Mucosa of stomach (tissue), 1 donor: ENCODE measurements at regions not wholly inside any gene's neighbourhood (a gene's known extent, or its start where the extent isn't known, plus 50 kb on each side); places are given as distances from the start of the nearest gene placed in this dataset.

Source experiments
- H3K27me3 ChIP-seq: one replicate; pipeline ENCODE4 v1.7.0; 2013; ENCODE audit warnings: mild to moderate bottlenecking, low read length; ENCODE audit not compliant: control insufficient read depth, insufficient read depth
- H3K36me3 ChIP-seq: one replicate; pipeline ENCODE4 v1.7.0; 2013; ENCODE audit warnings: low read length; ENCODE audit not compliant: control insufficient read depth, insufficient read depth
- H3K4me1 ChIP-seq: one replicate; pipeline ENCODE4 v1.7.0; 2013; ENCODE audit warnings: mild to moderate bottlenecking, low read length; ENCODE audit not compliant: control insufficient read depth, insufficient read depth
- H3K4me3 ChIP-seq: one replicate; pipeline ENCODE4 v1.7.0; 2013; ENCODE audit warnings: low read length
- H3K9ac ChIP-seq: one replicate; pipeline ENCODE4 v1.7.0; 2013; ENCODE audit warnings: mild to moderate bottlenecking, low read length, moderate library complexity
- H3K9me3 ChIP-seq: one replicate; pipeline ENCODE4 v1.7.0; 2013; ENCODE audit warnings: mild to moderate bottlenecking, low read length, moderate library complexity; ENCODE audit not compliant: control insufficient read depth
- donor health status: Pancreatic carcinoma.

GRCh38 chr22:49136816-49137180 is 690.9 kb downstream of the BRD1 start:
- H3K9ac ChIP-seq: no peak overlapping the region
- H3K4me3 ChIP-seq: no peak overlapping the region
- no peaks in the 10 kb centered on the region for H3K4me1 ChIP-seq
- no peaks in the 10 kb centered on the region for H3K9me3 ChIP-seq
- no peaks in the 10 kb centered on the region for H3K36me3 ChIP-seq
- no peaks in the 10 kb centered on the region for H3K27me3 ChIP-seq

DNA sequence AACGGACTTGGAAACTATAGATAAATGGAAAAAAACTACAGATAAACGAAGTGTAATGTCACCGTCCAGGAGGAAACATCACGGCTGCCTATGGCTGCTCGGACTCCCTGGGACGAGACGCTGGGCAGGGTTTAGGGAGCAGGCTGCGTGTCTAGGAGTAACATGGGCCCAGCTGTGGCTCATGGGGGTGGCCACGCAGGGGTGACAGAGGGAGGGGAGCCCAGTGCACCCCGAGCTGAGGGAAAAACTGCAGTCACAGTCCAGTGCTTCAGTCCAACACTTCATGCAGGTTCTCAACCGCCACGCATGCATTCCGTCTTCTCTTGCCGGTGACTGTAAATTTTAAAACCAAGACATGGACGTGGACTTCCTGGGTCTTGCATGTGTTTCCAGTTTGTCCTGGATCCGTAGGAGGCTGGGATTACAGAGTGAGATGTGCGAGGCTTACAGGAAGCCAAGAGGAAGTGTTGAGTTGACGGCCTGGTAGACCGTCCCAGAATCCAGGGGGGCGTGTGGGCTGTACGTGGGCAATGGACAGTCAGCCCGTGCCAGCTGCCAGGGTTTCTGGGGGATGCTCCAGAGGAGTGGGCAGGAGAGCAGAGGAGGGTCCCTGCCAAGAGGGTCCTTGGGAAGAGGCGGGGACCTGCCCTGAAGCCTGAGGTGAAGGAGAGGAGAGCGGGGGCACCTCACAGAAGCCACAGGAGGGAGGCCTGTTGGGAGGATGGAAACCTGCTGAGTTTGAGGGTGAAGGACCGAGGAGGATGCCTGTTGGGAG is 691.4 kb downstream of the BRD1 start:
- Histone ChIP-seq H3K36me3 (no peaks in the 10 kb centered on the region), H3K27me3 (no peaks in the 10 kb centered on the region), H3K4me1 (no peaks in the 10 kb centered on the region), H3K9me3 (no peaks in the 10 kb centered on the region), H3K9ac (no peak overlapping the region), H3K4me3 (no peak overlapping the region)

GRCh38 chr22:49134076-49134475 is 693.6 kb downstream of the BRD1 start:
- Histone ChIP-seq H3K9me3 (no peaks in the 10 kb centered on the region), H3K36me3 (no peaks in the 10 kb centered on the region), H3K4me1 (no peaks in the 10 kb centered on the region), H3K4me3 (no peak overlapping the region), H3K9ac (no peak overlapping the region), H3K27me3 (no peaks in the 10 kb centered on the region)

DNA sequence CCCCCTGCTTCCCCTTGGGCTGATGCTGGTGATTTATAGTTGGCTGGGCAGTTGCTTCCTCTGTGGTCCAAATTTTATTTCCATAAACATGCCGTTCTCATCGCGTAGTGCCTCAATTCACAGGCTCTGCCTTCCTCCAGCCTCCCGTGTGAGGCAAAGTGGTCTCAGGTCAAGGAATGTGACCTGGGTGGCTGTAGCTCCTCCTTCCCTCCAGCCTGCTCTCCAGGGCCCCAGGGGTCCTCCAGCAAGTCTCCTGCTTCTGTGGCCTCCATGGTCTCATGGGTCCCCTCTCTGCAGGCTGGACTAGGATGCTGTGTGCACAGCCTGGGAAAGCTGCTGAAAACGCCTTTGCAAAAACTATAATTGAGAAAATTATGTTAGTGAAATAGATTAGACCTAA is 694.1 kb downstream of the BRD1 start:
- H3K4me1 ChIP-seq: no peaks in the 10 kb centered on the region
- H3K4me3 ChIP-seq: no peak overlapping the region
- no peaks in the 10 kb centered on the region for H3K36me3 ChIP-seq
- no peaks in the 10 kb centered on the region for H3K27me3 ChIP-seq
- no peak overlapping the region for H3K9ac ChIP-seq
- H3K9me3 ChIP-seq: no peaks in the 10 kb centered on the region

- Histone ChIP-seq H3K36me3 (no peaks in the 10 kb centered on the region), H3K9me3 (no peaks in the 10 kb centered on the region), H3K4me3 (no peak overlapping the region), H3K4me1 (no peaks in the 10 kb centered on the region), H3K27me3 (no peaks in the 10 kb centered on the region), H3K9ac (no peak overlapping the region)
Measured at GRCh38 chr22:49132009-49132408, 695.7 kb downstream of the BRD1 start.

GRCh38 chr22:49129736-49130135 is 697.9 kb downstream of the BRD1 start:
- no peaks in the 10 kb centered on the region for H3K9me3 ChIP-seq
- H3K27me3 ChIP-seq: no peaks in the 10 kb centered on the region
- no peak overlapping the region for H3K9ac ChIP-seq
- H3K4me1 ChIP-seq: no peaks in the 10 kb centered on the region
- no peaks in the 10 kb centered on the region for H3K36me3 ChIP-seq
- H3K4me3 ChIP-seq: no peak overlapping the region

- Histone ChIP-seq H3K36me3 (no peaks in the 10 kb centered on the region), H3K9me3 (no peaks in the 10 kb centered on the region), H3K27me3 (no peaks in the 10 kb centered on the region), H3K4me1 (no peaks in the 10 kb centered on the region), H3K4me3 (no peak overlapping the region), H3K9ac (no peak overlapping the region)
Measured at GRCh38 chr22:49128874-49129273, 698.8 kb downstream of the BRD1 start.

DNA sequence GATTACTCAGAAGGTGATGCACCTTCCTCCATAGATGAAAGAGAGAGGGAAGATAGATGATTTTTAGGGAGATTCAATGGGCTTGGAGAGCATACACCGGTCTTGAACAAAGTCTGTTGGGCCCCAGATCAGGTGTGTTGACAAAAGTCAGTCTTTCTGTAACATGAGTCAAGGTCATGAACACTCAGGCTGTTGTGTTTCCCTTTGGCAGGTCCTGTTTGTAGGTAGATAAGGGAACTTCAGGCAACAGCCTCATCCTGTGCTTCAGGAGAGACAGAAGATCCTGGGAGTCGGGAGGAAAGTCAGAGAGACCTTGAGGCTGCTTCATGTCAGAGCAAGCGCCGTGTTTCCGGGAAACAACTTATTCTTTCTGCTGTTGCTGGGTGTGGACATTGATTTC is 703.1 kb downstream of the BRD1 start:
- H3K36me3 ChIP-seq: no peaks in the 10 kb centered on the region
- H3K9ac ChIP-seq: no peak overlapping the region
- no peaks in the 10 kb centered on the region for H3K4me1 ChIP-seq
- H3K9me3 ChIP-seq: no peaks in the 10 kb centered on the region
- peaks cover 2% of the 10 kb centered on the region for H3K27me3 ChIP-seq
- H3K4me3 ChIP-seq: no peak overlapping the region

DNA sequence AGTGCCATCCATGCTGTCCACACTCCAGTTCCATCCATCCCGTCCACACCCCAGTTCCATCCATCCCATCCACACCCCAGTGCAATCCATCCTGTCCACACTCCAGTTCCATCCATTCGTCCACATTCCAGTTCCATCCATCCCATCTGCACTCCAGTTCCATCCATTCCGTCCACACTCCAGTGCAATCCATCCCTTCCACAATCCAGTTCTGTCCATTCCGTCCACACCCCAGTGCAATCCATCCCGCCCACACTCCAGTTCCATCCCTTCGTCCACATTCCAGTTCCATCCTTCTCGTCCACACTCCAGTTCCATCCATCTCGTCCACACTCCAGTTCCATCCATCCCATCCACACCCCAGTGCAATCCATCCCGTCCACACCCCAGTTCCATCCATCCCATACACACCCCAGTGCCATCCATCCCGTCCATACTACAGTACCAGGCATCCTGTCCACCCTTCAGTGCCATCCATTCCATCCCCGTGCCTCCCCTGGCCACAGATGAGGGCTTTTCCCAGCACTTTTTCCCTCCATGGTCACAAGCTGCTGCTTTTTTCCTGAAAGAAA is 704.0 kb downstream of the BRD1 start:
- H3K36me3 ChIP-seq: no peaks in the 10 kb centered on the region
- no peaks in the 10 kb centered on the region for H3K4me1 ChIP-seq
- no peak overlapping the region for H3K9ac ChIP-seq
- H3K9me3 ChIP-seq: no peaks in the 10 kb centered on the region
- H3K4me3 ChIP-seq: no peak overlapping the region
- peaks cover 2% of the 10 kb centered on the region for H3K27me3 ChIP-seq

- H3K9ac ChIP-seq: no peak overlapping the region
- no peaks in the 10 kb centered on the region for H3K36me3 ChIP-seq
- no peaks in the 10 kb centered on the region for H3K4me1 ChIP-seq
- H3K4me3 ChIP-seq: no peak overlapping the region
- H3K9me3 ChIP-seq: no peaks in the 10 kb centered on the region
- H3K27me3 ChIP-seq: peaks cover 2% of the 10 kb centered on the region
Measured at GRCh38 chr22:49119551-49119952, 708.1 kb downstream of the BRD1 start.

GRCh38 chr22:49118065-49118464 is 709.6 kb downstream of the BRD1 start:
- H3K9me3 ChIP-seq: no peaks in the 10 kb centered on the region
- peaks cover under 1% of the 10 kb centered on the region for H3K27me3 ChIP-seq
- H3K4me1 ChIP-seq: no peaks in the 10 kb centered on the region
- H3K36me3 ChIP-seq: no peaks in the 10 kb centered on the region
- no peak overlapping the region for H3K4me3 ChIP-seq
- H3K9ac ChIP-seq: no peak overlapping the region

GRCh38 chr22:49117486-49117885 is 710.2 kb downstream of the BRD1 start:
- H3K4me1 ChIP-seq: no peaks in the 10 kb centered on the region
- no peak overlapping the region for H3K4me3 ChIP-seq
- H3K9ac ChIP-seq: no peak overlapping the region
- no peaks in the 10 kb centered on the region for H3K27me3 ChIP-seq
- no peaks in the 10 kb centered on the region for H3K9me3 ChIP-seq
- no peaks in the 10 kb centered on the region for H3K36me3 ChIP-seq
